Duodenal mucosa (tissue), 2 donors: ENCODE measurements at regions not wholly inside any gene's neighbourhood (a gene's known extent, or its start where the extent isn't known, plus 50 kb on each side); places are given as distances from the start of the nearest gene placed in this dataset.

Source experiments
- H3K27ac ChIP-seq: one replicate; pipeline ENCODE4 v1.7.0; 2013; ENCODE audit warnings: low read depth, low read length
- H3K27me3 ChIP-seq, 2 donors: one replicate each; pipeline ENCODE4 v1.7.0; 2013; ENCODE audit warnings: low read length in 2 of 2, control low read depth in 1 of 2; ENCODE audit not compliant: insufficient read depth in 2 of 2, control insufficient read depth in 1 of 2
- H3K36me3 ChIP-seq, 2 donors: one replicate each; pipeline ENCODE4 v1.7.0; 2013; ENCODE audit warnings: low read length in 2 of 2, control low read depth in 1 of 2; ENCODE audit not compliant: insufficient read depth in 2 of 2, control insufficient read depth in 1 of 2
- H3K4me1 ChIP-seq, 2 donors: one replicate each; pipeline ENCODE4 v1.7.0; 2013; ENCODE audit warnings: low read length in 2 of 2, control low read depth in 1 of 2; ENCODE audit not compliant: insufficient read depth in 2 of 2, control insufficient read depth in 1 of 2
- H3K4me3 ChIP-seq, 2 donors: one replicate each; pipeline ENCODE4 v1.7.0; 2013; ENCODE audit warnings: low read length in 2 of 2, low read depth in 1 of 2
- H3K9ac ChIP-seq, 2 donors: one replicate each; pipeline ENCODE4 v1.7.0; 2013; ENCODE audit warnings: low read length in 2 of 2, low read depth in 1 of 2
- H3K9me3 ChIP-seq, 2 donors: one replicate each; pipeline ENCODE4 v1.7.0; 2013; ENCODE audit warnings: low read length in 2 of 2, control low read depth in 1 of 2; ENCODE audit not compliant: control insufficient read depth in 1 of 2

DNA sequence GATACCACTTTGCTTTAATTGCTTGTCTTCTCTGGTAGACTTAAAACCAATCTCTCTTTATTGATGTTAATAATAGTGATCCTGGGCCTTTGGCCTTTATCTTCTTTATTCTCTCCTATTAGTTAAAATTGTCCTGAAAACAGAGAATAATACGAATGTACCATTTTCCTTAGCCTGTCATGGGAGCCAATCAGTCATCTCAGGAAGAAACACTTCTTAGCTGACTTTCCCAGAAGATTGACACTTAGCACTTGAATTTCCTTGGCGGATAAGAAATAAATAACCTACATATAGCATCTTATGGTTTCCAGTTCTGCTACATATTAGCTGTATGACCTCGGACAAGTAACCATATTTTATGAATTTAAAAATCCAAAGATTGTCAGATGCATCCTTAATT is 338.4 kb upstream of the SLC14A2 start:
- H3K36me3 ChIP-seq: no peaks in the 10 kb centered on the region
- H3K4me1 ChIP-seq: no peaks in the 10 kb centered on the region
- H3K27me3 ChIP-seq: no peaks in the 10 kb centered on the region
- H3K9me3 ChIP-seq: peaks cover 2 to 3% of the 10 kb centered on the region in 2 donors
- H3K9ac ChIP-seq: no peak overlapping the region
- H3K4me3 ChIP-seq: no peak overlapping the region
- H3K27ac ChIP-seq: no peak overlapping the region

DNA sequence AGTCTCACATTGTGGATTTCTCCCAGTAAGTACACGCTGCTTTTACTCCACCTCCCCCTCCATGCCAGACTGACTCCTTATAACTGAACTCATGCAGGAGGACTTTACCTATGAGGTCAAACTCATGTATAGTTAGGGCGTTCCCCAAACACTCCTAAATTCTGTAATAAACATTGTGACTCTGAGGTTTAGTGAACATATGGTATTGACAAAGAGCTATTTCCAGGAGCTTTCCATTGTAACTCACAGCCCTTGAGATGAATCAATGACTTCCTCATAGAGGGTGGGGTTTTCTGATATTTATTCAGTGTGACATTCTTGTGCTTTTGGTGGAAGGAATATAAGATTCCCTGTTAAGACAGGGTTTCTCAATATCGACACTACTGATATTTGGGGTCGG is 337.4 kb upstream of the SLC14A2 start:
- H3K4me3 ChIP-seq: no peak overlapping the region
- no peaks in the 10 kb centered on the region for H3K36me3 ChIP-seq
- H3K27me3 ChIP-seq: no peaks in the 10 kb centered on the region
- H3K4me1 ChIP-seq: no peaks in the 10 kb centered on the region
- H3K9me3 ChIP-seq: peaks cover 2 to 3% of the 10 kb centered on the region in 2 donors
- H3K9ac ChIP-seq: no peak overlapping the region
- no peak overlapping the region for H3K27ac ChIP-seq

DNA sequence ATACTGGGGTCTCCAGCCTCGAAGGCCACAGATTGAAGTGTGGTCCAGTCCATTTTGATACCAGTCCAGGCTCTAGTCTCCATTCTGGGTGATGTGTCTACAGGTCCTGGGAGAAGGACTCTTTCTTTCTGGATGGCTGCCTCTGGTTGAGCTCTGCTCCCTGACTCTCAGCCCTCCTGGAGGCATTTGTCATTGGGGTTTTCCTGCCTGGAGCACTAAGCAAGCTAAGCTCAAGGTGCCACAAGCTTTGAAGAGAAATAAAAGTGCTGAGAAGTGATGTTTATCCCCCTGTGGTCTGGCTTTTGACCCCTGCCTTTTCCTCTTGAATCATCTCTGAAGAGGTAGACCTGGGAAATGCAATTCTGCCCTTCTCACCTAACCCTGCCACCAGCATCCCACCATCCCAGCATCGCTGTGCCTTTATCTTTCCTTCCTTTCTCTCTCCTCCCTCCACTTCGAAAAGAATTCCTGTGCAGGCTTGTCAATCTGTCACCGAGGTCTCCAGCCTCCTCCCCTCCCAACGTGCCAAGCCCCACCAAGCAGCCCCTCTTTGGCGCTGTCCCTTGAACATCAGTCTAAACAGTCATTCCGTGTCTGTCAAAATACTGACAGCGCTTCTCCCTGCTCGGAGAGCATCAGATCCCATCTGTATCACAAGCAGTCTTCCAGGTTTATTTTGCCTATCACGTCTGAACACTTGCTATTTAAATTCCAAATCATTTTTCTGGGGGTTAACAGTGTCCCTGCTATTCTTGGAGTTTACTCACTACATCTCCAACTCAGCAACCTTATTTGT is 334.6 kb upstream of the SLC14A2 start:
- no peaks in the 10 kb centered on the region for H3K27me3 ChIP-seq
- no peak overlapping the region for H3K27ac ChIP-seq
- no peak overlapping the region for H3K4me3 ChIP-seq
- H3K36me3 ChIP-seq: no peaks in the 10 kb centered on the region
- H3K9ac ChIP-seq: no peak overlapping the region
- H3K4me1 ChIP-seq: no peaks in the 10 kb centered on the region
- no peaks in the 10 kb centered on the region for H3K9me3 ChIP-seq

DNA sequence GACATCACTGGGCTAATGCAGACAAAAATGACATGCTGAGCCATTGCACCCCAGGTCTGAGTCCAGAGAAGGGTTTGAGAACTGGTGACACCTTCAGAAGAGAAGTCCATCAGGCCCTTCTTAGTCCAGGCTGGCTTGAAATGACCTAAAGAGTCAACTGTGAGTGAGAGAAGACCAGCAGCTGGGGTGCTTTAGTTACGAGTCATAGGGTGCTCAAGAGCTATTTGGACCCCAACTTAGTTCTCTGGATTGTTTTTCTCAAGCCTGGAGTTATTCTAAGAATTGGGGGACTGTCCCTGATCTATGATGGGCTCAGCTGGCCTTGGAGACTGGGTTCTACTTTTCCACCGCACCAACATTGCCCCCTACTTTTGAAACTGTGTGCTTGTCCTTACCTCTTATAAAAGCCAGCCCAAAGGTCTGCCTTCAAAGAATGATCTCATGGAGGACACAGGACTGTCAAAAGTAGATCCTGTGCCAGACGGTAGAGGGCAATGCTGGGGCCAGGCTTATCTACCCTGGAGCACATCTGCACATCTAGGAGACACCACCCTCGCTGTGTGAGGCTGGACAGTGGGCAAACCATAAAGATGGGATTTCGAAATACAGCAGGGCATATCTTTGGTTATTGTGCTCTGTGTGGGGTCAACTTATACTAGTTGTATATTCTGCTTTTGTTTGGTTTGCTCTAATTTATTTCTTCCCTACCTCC is 333.0 kb upstream of the SLC14A2 start:
- Histone ChIP-seq H3K4me3 (no peak overlapping the region), H3K27me3 (no peaks in the 10 kb centered on the region), H3K9me3 (no peaks in the 10 kb centered on the region), H3K9ac (no peak overlapping the region), H3K36me3 (no peaks in the 10 kb centered on the region), H3K27ac (no peak overlapping the region), H3K4me1 (no peaks in the 10 kb centered on the region)

DNA sequence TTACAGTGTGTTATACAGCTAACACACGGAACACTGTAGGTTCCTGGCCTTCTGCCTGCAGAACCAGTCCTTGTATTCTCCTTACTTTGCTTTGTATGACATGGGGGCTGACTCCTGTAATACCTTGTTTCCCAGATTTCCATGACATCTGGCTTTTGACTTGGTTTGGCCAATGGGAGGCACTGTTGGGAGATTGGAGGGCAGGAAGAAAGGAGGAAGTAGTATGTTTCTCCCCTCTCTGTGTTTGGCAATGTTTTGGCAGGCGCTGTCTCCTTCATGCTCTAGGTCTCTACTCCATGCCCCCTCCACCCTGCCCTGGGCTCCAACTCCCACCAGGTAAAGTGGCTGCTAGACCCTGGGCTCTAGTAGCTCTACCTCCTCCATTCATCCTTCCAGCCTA is 331.1 kb upstream of the SLC14A2 start:
- peaks cover 0 to 2% of the 10 kb centered on the region in 2 donors for H3K4me1 ChIP-seq
- H3K27ac ChIP-seq: no peak overlapping the region
- H3K9ac ChIP-seq: no peak overlapping the region
- H3K4me3 ChIP-seq: no peak overlapping the region
- no peaks in the 10 kb centered on the region for H3K36me3 ChIP-seq
- H3K27me3 ChIP-seq: no peaks in the 10 kb centered on the region
- H3K9me3 ChIP-seq: no peaks in the 10 kb centered on the region

DNA sequence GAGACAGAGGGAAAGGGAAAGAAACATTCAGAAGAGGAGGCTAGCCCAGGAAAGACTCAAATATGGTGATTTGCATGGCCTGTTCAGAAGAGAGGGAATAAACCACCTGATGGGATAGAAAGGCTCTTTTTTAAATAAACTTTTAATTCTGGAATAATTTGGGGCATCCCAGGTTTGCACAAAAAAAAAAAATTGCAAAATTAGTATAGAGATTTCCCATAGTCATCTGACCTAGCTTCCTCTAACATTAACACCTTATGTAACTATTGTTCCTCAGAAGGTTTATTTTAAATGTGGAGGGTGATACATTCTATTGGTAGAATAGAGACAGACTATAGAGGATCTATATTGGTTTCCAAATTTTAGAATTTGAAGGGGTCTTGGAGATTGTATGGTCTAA is 330.4 kb upstream of the SLC14A2 start:
- H3K27ac ChIP-seq: no peak overlapping the region
- no peaks in the 10 kb centered on the region for H3K27me3 ChIP-seq
- no peak overlapping the region for H3K4me3 ChIP-seq
- no peaks in the 10 kb centered on the region for H3K36me3 ChIP-seq
- H3K9ac ChIP-seq: no peak overlapping the region
- peaks cover 0 to 2% of the 10 kb centered on the region in 2 donors for H3K4me1 ChIP-seq
- no peaks in the 10 kb centered on the region for H3K9me3 ChIP-seq

DNA sequence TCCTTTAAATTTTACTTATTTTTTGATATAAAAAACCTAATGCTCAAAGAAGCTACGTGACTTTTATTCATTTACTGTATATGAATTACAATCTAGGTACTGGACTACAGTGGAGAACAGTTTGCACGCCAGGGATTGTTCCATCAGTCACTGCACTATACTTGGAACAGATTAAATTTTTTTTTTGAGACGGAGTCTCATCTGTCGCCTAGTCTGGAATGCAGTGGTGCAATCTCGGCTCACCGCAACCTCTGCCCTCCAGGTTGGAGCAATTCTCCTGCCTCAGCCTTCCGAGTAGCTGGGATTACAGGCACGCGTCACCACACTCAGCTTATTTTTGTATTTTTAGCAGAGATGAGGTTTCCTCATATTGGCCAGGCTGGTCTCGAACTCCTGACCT is 330.0 kb upstream of the SLC14A2 start:
- Histone ChIP-seq H3K9ac (no peak overlapping the region), H3K4me3 (no peak overlapping the region), H3K27ac (no peak overlapping the region), H3K36me3 (no peaks in the 10 kb centered on the region), H3K27me3 (no peaks in the 10 kb centered on the region), H3K9me3 (no peaks in the 10 kb centered on the region), H3K4me1 (peaks cover 0 to 2% of the 10 kb centered on the region in 2 donors)

DNA sequence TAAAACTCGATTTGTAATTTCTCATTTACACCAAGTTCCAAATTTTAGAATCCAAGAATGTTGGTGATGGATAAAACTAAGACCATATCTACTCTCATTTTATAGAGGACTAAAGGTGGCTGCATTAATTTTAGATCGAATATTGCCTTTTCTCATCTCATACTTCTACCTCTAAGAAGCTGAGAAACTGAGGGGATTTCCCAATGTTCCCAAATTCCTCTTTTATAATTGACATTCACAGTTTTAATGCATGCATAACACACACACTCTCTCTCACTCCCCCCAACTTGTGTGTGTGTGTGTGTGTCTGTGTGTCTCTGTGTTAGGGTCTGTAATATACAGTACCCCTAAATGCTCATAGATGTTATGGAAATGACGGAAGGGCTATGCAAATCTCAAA is 328.8 kb upstream of the SLC14A2 start:
- Histone ChIP-seq H3K4me3 (no peak overlapping the region), H3K27ac (no peak overlapping the region), H3K27me3 (no peaks in the 10 kb centered on the region), H3K4me1 (peaks cover 0 to 2% of the 10 kb centered on the region in 2 donors), H3K9me3 (no peaks in the 10 kb centered on the region), H3K36me3 (no peaks in the 10 kb centered on the region), H3K9ac (no peak overlapping the region)

DNA sequence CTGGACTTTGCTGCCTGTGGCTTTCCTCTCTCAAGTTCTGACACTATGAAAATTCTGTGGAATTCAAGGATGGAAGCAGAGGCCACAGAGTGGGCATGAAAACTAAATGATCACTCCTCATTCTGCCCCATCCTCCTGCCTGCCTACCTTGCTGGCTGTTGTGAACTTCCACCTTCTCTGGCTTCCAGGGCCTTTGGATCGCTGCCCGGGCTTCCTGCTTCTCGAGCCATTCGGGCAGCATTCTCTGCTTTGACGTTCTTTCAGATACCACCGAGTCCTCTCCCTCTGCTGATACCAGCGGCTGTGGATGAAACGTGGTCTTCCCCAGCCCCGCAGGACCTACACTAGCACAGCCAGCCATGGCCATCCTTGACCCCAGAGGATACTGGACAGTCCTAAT is 327.7 kb upstream of the SLC14A2 start:
- Histone ChIP-seq H3K4me1 (peaks cover 0 to 2% of the 10 kb centered on the region in 2 donors), H3K9ac (no peak overlapping the region), H3K9me3 (no peaks in the 10 kb centered on the region), H3K27ac (no peak overlapping the region), H3K4me3 (no peak overlapping the region), H3K36me3 (no peaks in the 10 kb centered on the region), H3K27me3 (no peaks in the 10 kb centered on the region)

DNA sequence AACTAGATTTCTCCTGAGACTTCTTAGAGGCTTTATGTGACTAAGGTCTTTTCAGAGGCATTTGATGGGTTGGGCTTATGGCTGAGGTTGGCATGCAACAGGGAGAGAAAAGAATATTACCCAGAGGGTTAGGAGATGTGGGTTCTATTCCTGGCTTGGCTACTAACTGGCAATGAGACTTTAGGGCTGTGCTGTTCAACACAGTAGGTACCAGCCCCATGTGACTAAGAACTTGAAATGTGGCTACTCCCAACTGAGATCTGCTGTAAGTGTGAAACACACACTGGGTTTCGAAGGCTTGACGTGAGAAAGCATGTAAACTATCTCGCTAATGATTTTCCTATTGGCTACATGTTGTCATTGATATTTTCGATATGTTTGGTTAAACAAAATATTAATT is 324.9 kb upstream of the SLC14A2 start:
- Histone ChIP-seq H3K27ac (no peak overlapping the region), H3K4me1 (peaks cover 0 to 2% of the 10 kb centered on the region in 2 donors), H3K9ac (no peak overlapping the region), H3K27me3 (no peaks in the 10 kb centered on the region), H3K36me3 (no peaks in the 10 kb centered on the region), H3K9me3 (no peaks in the 10 kb centered on the region), H3K4me3 (no peak overlapping the region)
